ENCODE measurements at regions not wholly inside any gene's neighbourhood (a gene's known extent, or its start where the extent isn't known, plus 50 kb on each side); places are given as distances from the start of the nearest gene placed in this dataset.

DNA sequence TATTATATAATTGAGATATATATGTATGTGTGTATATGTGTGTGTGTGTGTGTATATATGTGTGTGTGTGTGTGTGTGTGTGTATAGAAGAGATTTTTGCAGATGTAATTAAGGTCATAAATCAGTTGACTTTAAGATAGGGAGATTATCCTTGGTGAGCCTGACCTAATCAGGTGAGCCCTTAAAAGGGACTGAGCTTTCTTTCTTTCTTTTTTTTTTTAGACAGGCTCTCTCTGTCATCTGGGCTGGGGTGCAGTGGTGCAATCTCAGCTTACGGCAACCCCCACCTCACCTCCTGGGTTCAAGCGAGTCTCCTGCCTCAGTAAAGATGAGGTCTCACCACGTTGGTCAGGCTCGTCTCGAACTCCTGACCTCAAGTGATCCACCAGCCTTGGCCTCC, 155.1 kb upstream of the RASGEF1B start:
- Histone ChIP-seq H3K4me1 (no peaks in the 10 kb centered on the region), H3K9ac (ENCODE audit: low read depth in 2 of 2, low read length in 2 of 2) (no peak overlapping the region), H3K27ac (no peak overlapping the region), H3K36me3 (no peaks in the 10 kb centered on the region), H3K27me3 (no peaks in the 10 kb centered on the region), H3K9me3 (no peaks in the 10 kb centered on the region), H3K4me3 (no peak overlapping the region)
- TF ChIP-seq, protein P1, sequence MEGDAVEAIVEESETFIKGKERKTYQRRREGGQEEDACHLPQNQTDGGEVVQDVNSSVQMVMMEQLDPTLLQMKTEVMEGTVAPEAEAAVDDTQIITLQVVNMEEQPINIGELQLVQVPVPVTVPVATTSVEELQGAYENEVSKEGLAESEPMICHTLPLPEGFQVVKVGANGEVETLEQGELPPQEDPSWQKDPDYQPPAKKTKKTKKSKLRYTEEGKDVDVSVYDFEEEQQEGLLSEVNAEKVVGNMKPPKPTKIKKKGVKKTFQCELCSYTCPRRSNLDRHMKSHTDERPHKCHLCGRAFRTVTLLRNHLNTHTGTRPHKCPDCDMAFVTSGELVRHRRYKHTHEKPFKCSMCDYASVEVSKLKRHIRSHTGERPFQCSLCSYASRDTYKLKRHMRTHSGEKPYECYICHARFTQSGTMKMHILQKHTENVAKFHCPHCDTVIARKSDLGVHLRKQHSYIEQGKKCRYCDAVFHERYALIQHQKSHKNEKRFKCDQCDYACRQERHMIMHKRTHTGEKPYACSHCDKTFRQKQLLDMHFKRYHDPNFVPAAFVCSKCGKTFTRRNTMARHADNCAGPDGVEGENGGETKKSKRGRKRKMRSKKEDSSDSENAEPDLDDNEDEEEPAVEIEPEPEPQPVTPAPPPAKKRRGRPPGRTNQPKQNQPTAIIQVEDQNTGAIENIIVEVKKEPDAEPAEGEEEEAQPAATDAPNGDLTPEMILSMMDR (IDR thresholded peaks at IDR 0.05): no peak
- intact Hi-C loops (cut with DNase I): no loop called here
- DNase-seq: no peak

- H3K27me3 ChIP-seq: no peaks in the 10 kb centered on the region
- no peaks in the 10 kb centered on the region for H3K4me1 ChIP-seq
- H3K27ac ChIP-seq: no peak overlapping the region
- no peaks in the 10 kb centered on the region for H3K9me3 ChIP-seq
- no peaks in the 10 kb centered on the region for H3K36me3 ChIP-seq
- no peak overlapping the region for H3K9ac ChIP-seq (ENCODE audit: low read depth in 2 of 2, low read length in 2 of 2)
- DNase-seq: no peak
- intact Hi-C loops (cut with DNase I): no loop called here
- TF ChIP-seq, protein P1 (IDR thresholded peaks at IDR 0.05): no peak
- no peak overlapping the region for H3K4me3 ChIP-seq
Measured at GRCh38 chr4:81625422-81626417, 154.0 kb upstream of the RASGEF1B start.

- TF ChIP-seq, protein P1 (IDR thresholded peaks at IDR 0.05): no peak
- Histone ChIP-seq H3K36me3 (no peaks in the 10 kb centered on the region), H3K27ac (no peak overlapping the region), H3K9me3 (no peaks in the 10 kb centered on the region), H3K27me3 (no peaks in the 10 kb centered on the region), H3K4me3 (no peak overlapping the region), H3K9ac (ENCODE audit: low read depth in 2 of 2, low read length in 2 of 2) (no peak overlapping the region), H3K4me1 (no peaks in the 10 kb centered on the region)
- DNase-seq: no peak
- intact Hi-C loops (cut with DNase I): no loop called here
Measured at GRCh38 chr4:81623434-81623833, 151.7 kb upstream of the RASGEF1B start.

GRCh38 chr4:81622474-81623184, 150.9 kb upstream of the RASGEF1B start:
- Histone ChIP-seq H3K36me3 (no peaks in the 10 kb centered on the region), H3K4me3 (no peak overlapping the region), H3K27ac (no peak overlapping the region), H3K9me3 (no peaks in the 10 kb centered on the region), H3K4me1 (no peaks in the 10 kb centered on the region), H3K9ac (ENCODE audit: low read depth in 2 of 2, low read length in 2 of 2) (no peak overlapping the region), H3K27me3 (no peaks in the 10 kb centered on the region)
- intact Hi-C loops (cut with DNase I): no loop called here
- TF ChIP-seq, protein P1 (IDR thresholded peaks at IDR 0.05): no peak
- DNase-seq: no peak

DNA sequence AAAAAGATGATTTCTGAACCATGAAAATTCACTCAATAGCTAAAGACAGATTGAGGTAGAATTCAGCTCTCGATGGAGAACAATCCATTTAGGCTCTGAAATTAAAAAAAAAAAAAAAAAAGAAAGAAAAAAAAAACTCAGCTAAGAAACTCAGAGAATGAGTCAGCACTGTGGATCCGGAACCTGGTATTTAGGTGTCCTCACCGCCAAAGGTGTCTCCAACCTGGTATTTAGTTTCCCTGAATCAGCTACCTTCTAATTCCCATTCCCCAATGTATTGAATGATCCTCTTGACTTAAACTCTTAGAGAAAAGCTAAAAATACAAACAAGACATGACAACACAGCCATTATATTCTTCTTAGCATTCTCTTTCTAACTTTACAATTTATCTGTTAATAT, 150.3 kb upstream of the RASGEF1B start:
- intact Hi-C loops (cut with DNase I): no loop called here
- no peak overlapping the region for H3K9ac ChIP-seq (ENCODE audit: low read depth in 2 of 2, low read length in 2 of 2)

More for the DNA sequence above, 150.3 kb upstream of the RASGEF1B start:
- H3K4me1 ChIP-seq: no peaks in the 10 kb centered on the region
- no peaks in the 10 kb centered on the region for H3K36me3 ChIP-seq
- H3K27me3 ChIP-seq: no peaks in the 10 kb centered on the region
- H3K27ac ChIP-seq: no peak overlapping the region
- H3K4me3 ChIP-seq: no peak overlapping the region
- H3K9me3 ChIP-seq: no peaks in the 10 kb centered on the region
- DNase-seq: no peak
- TF ChIP-seq, protein P1 (IDR thresholded peaks at IDR 0.05): no peak

Data from colonic mucosa (tissue), 4 donors.